ENCODE measurements at regions not wholly inside any gene's neighbourhood (a gene's known extent, or its start where the extent isn't known, plus 50 kb on each side); places are given as distances from the start of the nearest gene placed in this dataset.

- TF ChIP-seq FOSB (CRISPR knock-in tag; IDR thresholded peaks at IDR 0.05) (no peak), MAX (IDR thresholded peaks at IDR 0.05) (no peak), E2F6 (IDR thresholded peaks at IDR 0.05; ENCODE audit: borderline replicate concordance, low read depth) (no peak), CTCF (IDR thresholded peaks at IDR 0.05) (no peak), MAZ (IDR thresholded peaks at IDR 0.05; ENCODE audit: borderline replicate concordance, low read depth, low read length) (no peak), POLR2A (IDR thresholded peaks at IDR 0.05; ENCODE audit: low read length) (no peak), MAFK (IDR thresholded peaks at IDR 0.05; ENCODE audit: partially characterized antibody) (no peak), JUNB (IDR thresholded peaks at IDR 0.05) (no peak), MYC (IDR thresholded peaks at IDR 0.05; ENCODE audit: borderline replicate concordance, low read length) (no peak), CBX2 (IDR thresholded peaks at IDR 0.05; ENCODE audit: borderline replicate concordance, low read depth) (no peak), RARB (CRISPR knock-in tag; IDR thresholded peaks at IDR 0.05) (no peak), RAD21 (conservative IDR thresholded peaks at IDR 0.05 in 1 of 2, IDR thresholded peaks at IDR 0.05 in 1 of 2) (no peak)
Measured at GRCh38 chr16:86117756-86118155, 218.8 kb downstream of the IRF8 start.

Data from A549 (cell line).